ENCODE measurements at regions not wholly inside any gene's neighbourhood (a gene's known extent, or its start where the extent isn't known, plus 50 kb on each side); places are given as distances from the start of the nearest gene placed in this dataset.

- no peak for TF ChIP-seq CTCF (IDR thresholded peaks at IDR 0.05; ENCODE audit: insufficient read depth, low read length)
- TF ChIP-seq POLR2AphosphoS5 (IDR thresholded peaks at IDR 0.05; ENCODE audit: low read depth) = no peak
Measured at GRCh38 chr10:91050371-91051034, 129.6 kb upstream of the ANKRD1 start.

All from HL-60 (cell line).